ENCODE measurements at regions not wholly inside any gene's neighbourhood (a gene's known extent, or its start where the extent isn't known, plus 50 kb on each side); places are given as distances from the start of the nearest gene placed in this dataset.
"Not testable (repeated sequence)": the region's sequence is repeated elsewhere in the genome, so short reads cannot be mapped to it uniquely, and the experiment has no call there.

GRCh38 chr4:158313566-158313965, 103.3 kb downstream of the TMEM144 start:
- DNase-seq (ENCODE audit: low read depth) = peak; percentile 11

- DNase-seq (ENCODE audit: low read depth) = peak; percentile 97
These were observed 104.6 kb downstream of the TMEM144 start for GRCh38 chr4:158314756-158315487.

- peak; percentile 96 for DNase-seq (ENCODE audit: low read depth)
These were observed 105.4 kb downstream of the TMEM144 start for GRCh38 chr4:158315706-158316105.

- DNase-seq (ENCODE audit: low read depth) = peak; percentile 84
These were observed 106.0 kb downstream of the TMEM144 start for GRCh38 chr4:158316264-158316663.

GRCh38 chr4:158319880-158320279, 109.6 kb downstream of the TMEM144 start:
- DNase-seq (ENCODE audit: low read depth) = no peak

GRCh38 chr4:158322109-158322508, 111.8 kb downstream of the TMEM144 start:
- no peak for DNase-seq (ENCODE audit: low read depth)

- DNase-seq (ENCODE audit: low read depth) = no peak
These were observed 117.2 kb downstream of the TMEM144 start for GRCh38 chr4:158327525-158327924.

GRCh38 chr4:158331863-158332262, 121.6 kb downstream of the TMEM144 start:
- no peak for DNase-seq (ENCODE audit: low read depth)

- DNase-seq (ENCODE audit: low read depth) = no peak
These were observed 123.5 kb downstream of the TMEM144 start for GRCh38 chr4:158333820-158334219.

GRCh38 chr4:158341896-158342295, 131.6 kb downstream of the TMEM144 start:
- no peak for DNase-seq (ENCODE audit: low read depth)

GRCh38 chr4:158346576-158346975, 136.3 kb downstream of the TMEM144 start:
- DNase-seq (ENCODE audit: low read depth) = no peak

- peak; percentile 16 for DNase-seq (ENCODE audit: low read depth)
These were observed 137.3 kb downstream of the TMEM144 start for GRCh38 chr4:158347556-158347955.

GRCh38 chr4:158350161-158350560, 139.9 kb downstream of the TMEM144 start:
- no peak for DNase-seq (ENCODE audit: low read depth)

- no peak for DNase-seq (ENCODE audit: low read depth)
These were observed 143.4 kb downstream of the TMEM144 start for GRCh38 chr4:158353541-158354304.

GRCh38 chr4:158356301-158356700, 146.0 kb downstream of the TMEM144 start:
- no peak for DNase-seq (ENCODE audit: low read depth)

- not testable (repeated sequence) for DNase-seq (ENCODE audit: low read depth)
These were observed 153.7 kb upstream of the RXFP1 start for GRCh38 chr4:158367932-158368441.

GRCh38 chr4:158371158-158371557, 150.5 kb upstream of the RXFP1 start:
- DNase-seq (ENCODE audit: low read depth) = peak; percentile 73

- no peak for DNase-seq (ENCODE audit: low read depth)
These were observed 147.4 kb upstream of the RXFP1 start for GRCh38 chr4:158374318-158374717.

- DNase-seq (ENCODE audit: low read depth) = no peak
These were observed 145.4 kb upstream of the RXFP1 start for GRCh38 chr4:158376106-158376840.

- DNase-seq (ENCODE audit: low read depth) = no peak
These were observed 137.3 kb upstream of the RXFP1 start for GRCh38 chr4:158384414-158384813.

GRCh38 chr4:158395343-158395742, 126.3 kb upstream of the RXFP1 start:
- no peak for DNase-seq (ENCODE audit: low read depth)

GRCh38 chr4:158395889-158396288, 125.8 kb upstream of the RXFP1 start:
- no peak for DNase-seq (ENCODE audit: low read depth)

GRCh38 chr4:158397781-158398180, 123.9 kb upstream of the RXFP1 start:
- DNase-seq (ENCODE audit: low read depth) = no peak
